GM23338 (cell line): ENCODE measurements at regions not wholly inside any gene's neighbourhood (a gene's known extent, or its start where the extent isn't known, plus 50 kb on each side); places are given as distances from the start of the nearest gene placed in this dataset.

Experiments
- ATAC-seq: fragments of 200-7000 bp; cut with Tn5 transposase; 3 replicates; pipeline ENCODE4 v1.9.1; 2020
- DNase-seq: peaks from one replicate; pipeline ENCODE4 v3.0.0-alpha.2; 2015; ENCODE audit warnings: low spot score
- H2AFZ ChIP-seq: fragments of 200-600 bp; sonication (generic); 2 replicates; pipeline ENCODE4 v1.8.0; 2016; ENCODE audit warnings: antibody characterized with exemption, mild to moderate bottlenecking, moderate library complexity
- H3F3A ChIP-seq: fragments of 200-600 bp; sonication (generic); replicated peaks from 2 replicates; pipeline ENCODE4 v1.8.0; 2017; ENCODE audit warnings: antibody characterized with exemption, mixed run types, low read depth
- H3K27ac ChIP-seq: fragments of 200-600 bp; sonication (generic); 2 replicates; pipeline ENCODE4 v1.6.1; 2016; ENCODE audit warnings: low read depth
- H3K27me3 ChIP-seq: fragments of 200-600 bp; sonication (generic); 2 replicates; pipeline ENCODE4 v1.8.0; 2016; ENCODE audit warnings: mild to moderate bottlenecking, mixed run types, moderate library complexity; ENCODE audit not compliant: insufficient read depth
- H3K36me3 ChIP-seq: fragments of 200-600 bp; sonication (generic); 2 replicates; pipeline ENCODE4 v1.8.0; 2016; ENCODE audit warnings: mild to moderate bottlenecking; ENCODE audit not compliant: insufficient read depth
- H3K4me1 ChIP-seq: fragments of 200-600 bp; sonication (generic); 2 replicates; pipeline ENCODE4 v1.8.0; 2016; ENCODE audit warnings: mild to moderate bottlenecking, moderate library complexity; ENCODE audit not compliant: insufficient read depth
- H3K4me2 ChIP-seq: fragments of 200-600 bp; sonication (generic); 2 replicates; pipeline ENCODE4 v1.7.1; 2017; ENCODE audit warnings: mixed run types
- H3K4me3 ChIP-seq: fragments of 200-600 bp; sonication (generic); 2 replicates; pipeline ENCODE4 v1.6.1; 2016; ENCODE audit warnings: mixed run types
- H3K79me2 ChIP-seq: fragments of 200-600 bp; sonication (generic); replicated peaks from 2 replicates; pipeline ENCODE4 v1.8.0; 2017; ENCODE audit warnings: mild to moderate bottlenecking; ENCODE audit not compliant: insufficient read depth
- H3K9me2 ChIP-seq: fragments of 200-600 bp; sonication (generic); 2 replicates; pipeline ENCODE4 v1.8.0; 2017; ENCODE audit not compliant: insufficient read depth
- H4K20me1 ChIP-seq: fragments of 200-600 bp; sonication (generic); replicated peaks from 2 replicates; pipeline ENCODE4 v1.8.0; 2017; ENCODE audit warnings: mild to moderate bottlenecking; ENCODE audit not compliant: insufficient read depth
- H3K27ac Mint-ChIP-seq: 2 replicates; pipeline ENCODE4 v1.8.0; 2020; ENCODE audit warnings: inconsistent platforms, mild to moderate bottlenecking, moderate library complexity, mixed read lengths
- H3K27me3 Mint-ChIP-seq: 3 replicates; pipeline ENCODE4 v1.8.0; 2022; ENCODE audit warnings: low read depth, mild to moderate bottlenecking, moderate library complexity, mixed read lengths, inconsistent platforms; ENCODE audit not compliant: insufficient read depth, poor library complexity
- H3K36me3 Mint-ChIP-seq: 3 replicates; pipeline ENCODE4 v1.8.0; 2021; ENCODE audit warnings: low read depth, mild to moderate bottlenecking, inconsistent platforms, moderate library complexity, mixed read lengths
- H3K4me1 Mint-ChIP-seq: 3 replicates; pipeline ENCODE4 v1.8.0; 2020; ENCODE audit warnings: mild to moderate bottlenecking, inconsistent platforms, mixed read lengths
- H3K4me3 Mint-ChIP-seq: 3 replicates; pipeline ENCODE4 v1.8.0; 2021; ENCODE audit warnings: moderate library complexity, mild to moderate bottlenecking, inconsistent platforms, mixed read lengths
- H3K9me3 Mint-ChIP-seq: 3 replicates; pipeline ENCODE4 v1.8.0; 2020; ENCODE audit warnings: moderate library complexity, mild to moderate bottlenecking, inconsistent platforms, mixed read lengths
- CREB1 ChIP-seq: fragments of 250-450 bp; sonication (Bioruptor Pico); IDR thresholded peaks from 2 replicates; pipeline ENCODE4 v1.5.0; 2020; ENCODE audit warnings: low read depth, mild to moderate bottlenecking, moderate library complexity
- CTCF ChIP-seq, 2 experiments: fragments of 200-600 bp in 1 of 2; sonication (generic) in 1 of 2; conservative IDR thresholded peaks; 2 replicates each; pipeline versions ENCODE4 v1.5.1 to v1.6.1; 2016 to 2017; ENCODE audit warnings: antibody characterized with exemption in 2 of 2, low read depth in 2 of 2, mild to moderate bottlenecking in 2 of 2, moderate library complexity in 1 of 2
- ETS1 ChIP-seq: IDR thresholded peaks from 2 replicates; pipeline ENCODE4 v1.6.1; 2016; ENCODE audit warnings: antibody characterized with exemption
- JUNB ChIP-seq: IDR thresholded peaks from one replicate; pipeline ENCODE4 v1.6.1; 2016; ENCODE audit warnings: antibody characterized with exemption; ENCODE audit not compliant: unreplicated experiment
- NANOG ChIP-seq: IDR thresholded peaks from 2 replicates; pipeline ENCODE4 v1.6.1; 2016; ENCODE audit warnings: antibody characterized with exemption, borderline replicate concordance
- REST ChIP-seq: IDR thresholded peaks from one replicate; pipeline ENCODE4 v1.6.1; 2018; ENCODE audit warnings: antibody characterized with exemption; ENCODE audit not compliant: unreplicated experiment
- STAT1 ChIP-seq: IDR thresholded peaks from one replicate; pipeline ENCODE4 v1.6.1; 2016; ENCODE audit warnings: antibody characterized with exemption; ENCODE audit not compliant: unreplicated experiment
- ZNF462 ChIP-seq: fragments of 250-450 bp; sonication (Bioruptor Pico); IDR thresholded peaks from 2 replicates; pipeline ENCODE4 v1.5.0; 2020; ENCODE audit warnings: mild to moderate bottlenecking, moderate library complexity

GRCh38 chr14:98859301-98859700, 412.7 kb downstream of the BCL11B start:
- no peak overlapping the region for H3K4me2 ChIP-seq
- Mint-ChIP-seq H3K27ac (no peak overlapping the region), H3K9me3 (0 out of 3 replicates have a peak, but pooled peaks cover 3% of the 10 kb centered on the region), H3K4me3 (no peak overlapping the region), H3K36me3 (no peaks in the 10 kb centered on the region; the same call in 2 of the 3 replicates), H3K4me1 (no peaks in the 10 kb centered on the region; the same call in 2 of the 3 replicates), H3K27me3 (peaks cover 6% of the 10 kb centered on the region)
- H3K79me2 ChIP-seq, result no peaks in the 10 kb centered on the region
- no peak overlapping the region for H2AFZ ChIP-seq
- H3K9me2 ChIP-seq, result peaks cover 10% of the 10 kb centered on the region; the same call in 1 of the 2 replicates
- DNase-seq (no peak), ATAC-seq (no peak)
- no peaks in the 10 kb centered on the region; the same call in 1 of the 2 replicates for H3K36me3 ChIP-seq
- H3K27me3 ChIP-seq, result no peaks in the 10 kb centered on the region
- TF ChIP-seq ZNF462 (no peak), REST (no peak), ETS1 (no peak), CTCF (conservative IDR thresholded peaks at IDR 0.05; ENCODE audit: low read depth in 2 of 2) (no peak), CREB1 (no peak), JUNB (no peak), STAT1 (no peak), NANOG (no peak)
- no peak overlapping the region for H3K27ac ChIP-seq
- H3F3A ChIP-seq, result no peaks in the 10 kb centered on the region
- no peaks in the 10 kb centered on the region for H3K4me1 ChIP-seq
- H3K4me3 ChIP-seq, result no peak overlapping the region
- no peaks in the 10 kb centered on the region for H4K20me1 ChIP-seq
